Lung (tissue), 11 donors: ENCODE measurements at regions not wholly inside any gene's neighbourhood (a gene's known extent, or its start where the extent isn't known, plus 50 kb on each side); places are given as distances from the start of the nearest gene placed in this dataset.

Experiments used
- ATAC-seq: fragments of 200-7000 bp; cut with Tn5 transposase; one replicate; pipeline ENCODE4 v1.9.1; 2020; ENCODE audit warnings: moderate number of reproducible peaks; ENCODE audit not compliant: insufficient read depth, low FRiP score
- DNase-seq, 3 donors: peaks; one replicate each; pipeline ENCODE4 v3.0.0-alpha.2; 2013 to 2017
- H3K27ac ChIP-seq, 2 donors: one replicate each; pipeline ENCODE4 v1.5.1; 2013; ENCODE audit warnings: mild to moderate bottlenecking in 2 of 2, moderate library complexity in 2 of 2, control low read depth in 1 of 2, inconsistent platforms in 1 of 2, low read depth in 1 of 2, low read length in 1 of 2
- H3K27me3 ChIP-seq, 3 donors: one replicate each; pipeline ENCODE4 v1.5.1; 2013; ENCODE audit warnings: low read length in 2 of 3; ENCODE audit not compliant: control insufficient read depth in 3 of 3, insufficient read depth in 3 of 3
- H3K36me3 ChIP-seq, 4 donors: one replicate each; pipeline ENCODE4 v1.5.1; 2013; ENCODE audit warnings: low read length in 4 of 4, mild to moderate bottlenecking in 1 of 4, moderate library complexity in 1 of 4; ENCODE audit not compliant: control insufficient read depth in 4 of 4, insufficient read depth in 4 of 4
- H3K4me1 ChIP-seq, 5 donors: one replicate each; pipeline ENCODE4 v1.5.1; 2013; ENCODE audit warnings: low read length in 5 of 5, mild to moderate bottlenecking in 2 of 5, moderate library complexity in 1 of 5; ENCODE audit not compliant: control insufficient read depth in 5 of 5, insufficient read depth in 5 of 5
- H3K4me3 ChIP-seq: one replicate; pipeline ENCODE4 v1.5.1; 2013; ENCODE audit warnings: mild to moderate bottlenecking, control low read depth, moderate library complexity
- H3K9ac ChIP-seq, 2 donors: one replicate each; pipeline ENCODE4 v1.5.1; 2013; ENCODE audit warnings: low read length in 2 of 2, control low read depth in 1 of 2; ENCODE audit not compliant: insufficient read depth in 1 of 2
- H3K9me3 ChIP-seq, 4 donors: one replicate each; pipeline ENCODE4 v1.5.1; 2013; ENCODE audit warnings: low read length in 3 of 4, mild to moderate bottlenecking in 1 of 4, moderate library complexity in 1 of 4; ENCODE audit not compliant: control insufficient read depth in 4 of 4, insufficient read depth in 3 of 4
- WGBS, 2 donors: extraction: QIAGEN DNeasy Blood & Tissue Kit; methylation state at CpG; one replicate each; pipeline ENCODE4 v1.1.7; 2013; 5-methylcytosine and 5-hydroxymethylcytosine counted together
- TF ChIP-seq, protein P1 (sequence below): IDR thresholded peaks from 2 replicates; pipeline ENCODE4 v1.5.1; 2012; ENCODE audit warnings: mild to moderate bottlenecking; ENCODE audit errors: control extremely low read depth, extremely low read depth
- donor health status: control.
- donor health status: control.
- donor health status: Bipolar disorder and iron deficiency.
- donor health status: healthy.
- donor health status: DM: yes; HTN: yes; CAD: no.

DNA sequence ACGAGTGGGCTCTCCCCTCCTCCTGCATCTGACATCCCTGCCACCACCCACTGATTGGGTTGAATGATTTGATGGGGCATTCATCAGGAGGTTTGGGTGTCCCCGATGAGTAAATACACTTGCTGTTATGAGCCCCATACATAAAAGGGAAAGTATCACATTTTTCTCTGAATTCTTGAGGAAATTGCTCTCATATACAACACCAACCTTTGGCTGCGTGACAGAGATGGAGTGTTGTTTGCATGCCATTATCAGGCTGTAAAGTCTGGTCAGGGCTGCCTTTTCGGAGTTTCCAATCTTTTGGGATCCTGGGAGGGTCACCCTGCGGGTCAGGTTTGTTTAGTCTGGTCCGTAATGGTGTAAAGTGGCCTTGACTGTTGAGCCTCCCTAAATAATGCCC lies 227.9 kb upstream of the SPRED2 start:
- no peaks in the 10 kb centered on the region for H3K36me3 ChIP-seq
- H3K4me3 ChIP-seq: no peak overlapping the region
- TF ChIP-seq, protein P1, sequence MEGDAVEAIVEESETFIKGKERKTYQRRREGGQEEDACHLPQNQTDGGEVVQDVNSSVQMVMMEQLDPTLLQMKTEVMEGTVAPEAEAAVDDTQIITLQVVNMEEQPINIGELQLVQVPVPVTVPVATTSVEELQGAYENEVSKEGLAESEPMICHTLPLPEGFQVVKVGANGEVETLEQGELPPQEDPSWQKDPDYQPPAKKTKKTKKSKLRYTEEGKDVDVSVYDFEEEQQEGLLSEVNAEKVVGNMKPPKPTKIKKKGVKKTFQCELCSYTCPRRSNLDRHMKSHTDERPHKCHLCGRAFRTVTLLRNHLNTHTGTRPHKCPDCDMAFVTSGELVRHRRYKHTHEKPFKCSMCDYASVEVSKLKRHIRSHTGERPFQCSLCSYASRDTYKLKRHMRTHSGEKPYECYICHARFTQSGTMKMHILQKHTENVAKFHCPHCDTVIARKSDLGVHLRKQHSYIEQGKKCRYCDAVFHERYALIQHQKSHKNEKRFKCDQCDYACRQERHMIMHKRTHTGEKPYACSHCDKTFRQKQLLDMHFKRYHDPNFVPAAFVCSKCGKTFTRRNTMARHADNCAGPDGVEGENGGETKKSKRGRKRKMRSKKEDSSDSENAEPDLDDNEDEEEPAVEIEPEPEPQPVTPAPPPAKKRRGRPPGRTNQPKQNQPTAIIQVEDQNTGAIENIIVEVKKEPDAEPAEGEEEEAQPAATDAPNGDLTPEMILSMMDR: no peak
- no peak overlapping the region for H3K27ac ChIP-seq
- WGBS, 2 donors: 42 to 64% methylated on average over 6 of the region's 6 CpGs
- no peak overlapping the region for H3K9ac ChIP-seq
- H3K4me1 ChIP-seq: peaks cover 0 to 15% (median 3%) of the 10 kb centered on the region in 5 donors
- DNase-seq (peak; percentile 49 to 67 (median 61)), ATAC-seq (no peak)
- no peaks in the 10 kb centered on the region for H3K27me3 ChIP-seq
- no peaks in the 10 kb centered on the region for H3K9me3 ChIP-seq

DNA sequence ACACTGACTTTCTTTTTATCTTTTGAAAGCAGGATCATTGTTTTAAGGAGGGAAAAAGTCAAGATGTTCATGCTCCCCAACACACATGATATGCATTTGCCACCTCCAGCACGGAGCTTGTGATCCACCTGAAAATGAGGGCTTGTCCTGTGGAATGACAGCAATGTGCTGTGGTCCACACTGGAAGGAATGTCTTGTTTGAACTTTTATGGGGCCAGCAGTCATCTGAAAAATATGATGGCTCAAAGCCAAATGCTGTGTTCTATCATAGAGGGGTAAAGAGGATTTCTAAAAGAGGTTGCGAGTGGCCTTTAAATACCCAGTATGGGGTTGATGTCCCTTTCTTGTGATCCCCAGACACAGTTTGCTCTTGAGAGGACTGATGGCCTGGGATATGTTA lies 226.5 kb upstream of the SPRED2 start:
- peak in 1 of 3 donors; percentile 22 for DNase-seq
- H3K27me3 ChIP-seq: no peaks in the 10 kb centered on the region
- no peak overlapping the region for H3K9ac ChIP-seq
- H3K4me3 ChIP-seq: no peak overlapping the region
- 80 to 84% methylated on average over 2 of the region's 2 CpGs for WGBS, 2 donors
- ATAC-seq: no peak
- no peak overlapping the region for H3K27ac ChIP-seq
- H3K9me3 ChIP-seq: no peaks in the 10 kb centered on the region
- H3K4me1 ChIP-seq: peaks cover 0 to 15% (median 3%) of the 10 kb centered on the region in 5 donors
- H3K36me3 ChIP-seq: no peaks in the 10 kb centered on the region
- TF ChIP-seq, protein P1: no peak

DNA sequence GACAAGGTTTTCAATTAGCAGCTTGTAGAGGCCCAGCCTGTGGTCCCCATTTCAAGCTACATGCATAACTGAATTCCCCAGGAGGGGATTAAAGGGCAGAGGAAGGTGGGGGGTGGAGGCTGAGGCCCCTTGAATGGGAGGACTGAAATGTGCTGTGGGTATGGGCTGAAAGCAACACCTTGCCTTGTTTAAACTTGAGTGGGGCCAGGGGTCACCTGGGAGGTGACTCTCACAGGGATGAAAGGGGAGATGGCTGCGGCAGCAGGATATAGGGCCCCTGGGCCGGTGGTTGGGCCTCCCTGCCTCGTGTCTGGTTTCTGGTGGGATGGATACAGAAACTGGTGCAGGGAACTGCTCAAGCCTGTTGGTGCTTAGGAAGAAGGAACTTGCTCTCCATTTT lies 225.9 kb upstream of the SPRED2 start:
- no peak for DNase-seq
- H3K36me3 ChIP-seq: no peaks in the 10 kb centered on the region
- no peak for ATAC-seq
- WGBS, 2 donors: 76 to 80% methylated on average over 3 of the region's 3 CpGs
- H3K4me3 ChIP-seq: no peak overlapping the region
- H3K27ac ChIP-seq: no peak overlapping the region
- no peaks in the 10 kb centered on the region for H3K9me3 ChIP-seq
- TF ChIP-seq, protein P1: no peak
- H3K9ac ChIP-seq: no peak overlapping the region
- peaks cover 0 to 15% (median 3%) of the 10 kb centered on the region in 5 donors for H3K4me1 ChIP-seq
- no peaks in the 10 kb centered on the region for H3K27me3 ChIP-seq

DNA sequence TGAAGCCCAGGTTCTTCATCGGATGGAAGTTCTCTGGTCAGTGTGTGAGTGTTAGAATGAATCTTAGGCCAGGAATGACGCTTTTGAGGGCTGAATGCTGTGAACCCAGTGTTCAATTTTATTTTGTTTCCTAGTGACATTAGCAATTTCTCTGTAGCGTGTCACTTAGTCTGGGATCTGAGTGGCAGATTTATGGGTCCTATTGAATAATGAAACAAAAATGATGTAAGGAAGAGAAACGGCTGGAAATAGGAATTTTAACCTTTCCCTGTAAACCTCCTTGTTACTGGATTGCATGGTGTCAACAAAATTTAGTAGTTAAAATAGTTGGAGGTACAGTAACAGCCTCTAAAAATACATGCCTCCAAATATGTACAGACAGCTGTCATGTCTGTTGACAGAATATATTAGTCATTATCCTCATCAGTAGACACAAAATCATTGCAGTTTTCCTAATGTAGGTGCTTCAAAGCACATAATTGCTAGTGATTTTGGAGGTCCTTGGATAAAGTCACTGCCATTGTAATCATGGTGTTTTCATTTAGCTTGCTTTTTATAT lies 223.8 kb upstream of the SPRED2 start:
- WGBS, 2 donors: 77 to 83% methylated on average over 4 of the region's 4 CpGs
- H3K9ac ChIP-seq: no peak overlapping the region
- TF ChIP-seq, protein P1: no peak

More for the DNA sequence above, 223.8 kb upstream of the SPRED2 start:
- H3K27ac ChIP-seq: no peak overlapping the region
- no peak for ATAC-seq
- no peak for DNase-seq
- H3K4me3 ChIP-seq: no peak overlapping the region
- peaks cover 0 to 15% (median 2%) of the 10 kb centered on the region in 5 donors for H3K4me1 ChIP-seq
- no peaks in the 10 kb centered on the region for H3K9me3 ChIP-seq
- H3K27me3 ChIP-seq: no peaks in the 10 kb centered on the region
- no peaks in the 10 kb centered on the region for H3K36me3 ChIP-seq
